ACHN (cell line): ENCODE measurements at regions not wholly inside any gene's neighbourhood (a gene's known extent, or its start where the extent isn't known, plus 50 kb on each side); places are given as distances from the start of the nearest gene placed in this dataset.
A peak's percentile ranks its signal among the peaks of the same experiment; 100 is the strongest.

ENCODE experiments used
- DNase-seq: peaks from one replicate; pipeline ENCODE4 v3.0.0-alpha.2; 2015
- in situ Hi-C: cut with HindIII; loops from 2 replicates; pipeline ENCODE4 v1.10.0; 2017; ENCODE audit warnings: low sequenced_read_pairs, low pct_ligation_motif_present, low pct_unique_long_range_greater_than_20kb

DNA sequence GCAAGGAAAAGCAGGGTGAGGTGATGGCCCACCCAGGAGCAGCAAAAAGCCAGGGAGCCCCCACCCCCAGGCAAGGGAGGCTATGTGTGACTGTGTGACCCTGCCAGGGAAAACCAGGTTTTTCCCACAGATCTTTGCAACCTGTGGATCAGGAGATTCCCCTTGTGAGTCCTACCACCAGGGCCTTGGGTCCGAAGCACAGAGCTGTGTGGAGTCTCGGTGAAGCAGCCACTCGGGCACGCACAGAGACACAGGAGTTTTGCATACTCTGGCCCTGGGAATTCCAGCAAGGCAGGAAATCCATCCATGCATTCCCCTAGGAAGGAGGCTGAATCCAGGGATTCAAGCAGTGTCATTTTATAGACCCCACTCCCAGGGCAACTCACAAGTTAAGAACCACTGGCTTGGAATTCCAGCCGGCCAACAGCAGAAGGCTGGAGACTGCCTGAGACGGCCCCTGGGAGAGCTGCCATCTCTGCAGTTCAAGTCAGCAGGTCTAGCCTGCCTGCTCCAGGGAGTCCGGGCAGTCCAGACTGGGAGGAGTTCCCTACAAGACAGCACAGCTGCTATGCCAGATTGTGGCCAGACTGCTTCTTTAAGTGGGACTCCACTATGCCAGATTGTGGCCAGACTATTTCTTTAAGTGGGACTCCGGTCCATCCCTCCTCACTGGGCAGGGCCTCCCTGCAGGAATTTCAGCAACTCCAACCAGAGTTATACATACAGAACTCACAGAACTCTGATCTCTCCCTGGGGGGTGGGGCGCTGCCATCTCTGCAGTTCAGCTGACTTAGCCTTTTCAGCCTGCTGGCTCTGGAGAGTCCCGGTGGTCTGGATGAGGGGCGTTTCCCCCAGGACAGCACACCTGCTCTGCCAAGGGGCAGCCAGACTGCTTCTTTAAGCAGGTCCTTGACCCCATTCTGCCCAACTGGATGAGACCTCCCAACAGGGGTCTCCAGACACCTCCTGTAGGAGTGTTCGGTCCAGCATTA is 85.1 kb upstream of the ADAD1 start:
- in situ Hi-C loops, result no loop called here
- DNase-seq, result no peak

DNA sequence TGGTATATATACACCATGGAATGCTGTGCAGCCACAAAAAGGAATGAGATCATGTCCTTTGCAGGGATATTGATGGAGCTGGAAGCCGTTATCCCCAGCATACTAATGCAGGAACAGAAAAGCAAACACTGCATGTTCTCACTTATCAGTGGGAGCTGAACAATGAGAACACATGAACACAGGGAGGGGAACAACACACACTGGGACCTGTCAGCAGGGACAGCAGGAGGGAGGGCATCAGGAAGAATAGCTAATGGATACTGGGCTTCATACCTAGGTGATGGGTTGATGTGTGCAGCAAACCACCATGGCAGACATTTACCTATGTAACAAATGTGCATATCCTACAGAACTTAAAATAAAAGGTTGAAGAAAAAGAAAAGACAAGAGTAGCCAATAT is 81.1 kb upstream of the ADAD1 start:
- in situ Hi-C loops, result no loop called here
- DNase-seq, result no peak

DNA sequence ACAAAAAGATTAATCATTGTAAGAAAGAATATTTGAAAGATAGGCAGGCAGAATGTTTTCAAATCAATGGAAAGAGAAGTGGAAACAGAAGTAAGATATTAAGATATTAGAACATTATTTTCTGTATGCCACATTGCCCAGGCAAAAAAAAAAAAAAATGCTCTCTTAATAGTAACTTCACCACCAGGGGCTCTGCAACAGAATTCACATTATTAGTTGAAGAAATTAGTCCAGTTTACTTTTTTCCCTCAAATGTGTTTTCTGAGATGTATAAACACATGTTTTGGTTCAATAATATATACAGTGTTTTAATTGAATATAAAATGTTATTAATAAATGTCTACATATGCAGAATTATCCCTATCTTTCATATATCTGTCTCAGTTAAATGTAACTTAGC is 78.0 kb upstream of the ADAD1 start:
- in situ Hi-C loops, result no loop called here
- DNase-seq, result no peak

DNA sequence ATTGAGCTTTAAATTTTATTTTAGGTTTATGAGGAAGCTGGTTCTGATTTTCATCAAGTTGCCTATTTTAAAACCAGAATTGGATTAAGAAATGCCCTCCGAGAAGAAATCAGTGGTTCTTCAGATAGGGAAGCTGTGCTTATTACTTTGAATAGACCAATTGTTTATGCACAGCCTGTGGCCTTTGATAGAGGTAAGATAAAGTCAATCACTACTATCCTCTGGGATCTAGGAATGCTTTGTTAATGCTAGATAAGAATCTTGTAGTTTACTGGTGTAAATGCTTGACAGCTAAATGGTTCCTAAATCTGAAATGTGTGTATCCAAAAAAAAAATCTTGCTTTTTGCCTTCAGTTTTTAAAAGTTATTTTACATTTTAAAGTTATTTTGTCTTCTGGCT is 73.0 kb upstream of the ADAD1 start:
- DNase-seq, result no peak
- in situ Hi-C loops, result no loop called here

DNA sequence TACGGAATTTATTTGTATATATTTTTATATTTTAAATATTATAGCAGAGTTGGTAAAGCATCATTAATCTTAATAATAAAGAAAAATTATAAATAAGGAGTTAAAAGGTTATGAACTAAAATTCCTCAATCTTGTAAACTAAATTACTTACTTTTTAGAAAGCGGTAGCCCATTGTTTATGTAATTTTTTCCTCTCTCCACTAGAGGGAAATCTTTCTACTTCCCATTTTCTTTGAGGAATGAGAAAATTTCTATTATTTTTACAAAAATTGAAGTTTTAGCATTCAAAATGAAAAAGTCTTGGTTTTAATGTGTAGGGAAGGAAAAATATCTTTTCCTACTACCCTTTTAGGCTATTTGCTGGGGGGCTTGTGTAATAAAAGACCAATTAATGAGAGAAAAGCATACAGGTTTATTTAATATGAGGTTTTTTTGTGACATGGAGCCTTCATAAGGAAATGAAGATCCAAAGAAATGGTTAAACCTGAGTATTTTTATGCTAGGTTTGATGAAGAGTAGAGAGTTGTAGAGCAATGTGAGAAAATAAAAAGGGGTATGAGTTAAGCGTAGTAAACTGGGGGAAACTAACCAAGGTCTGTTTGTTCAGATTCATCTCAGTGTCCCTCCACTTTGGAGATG is 68.7 kb upstream of the ADAD1 start:
- in situ Hi-C loops, result no loop called here
- peak; percentile 45 for DNase-seq

DNA sequence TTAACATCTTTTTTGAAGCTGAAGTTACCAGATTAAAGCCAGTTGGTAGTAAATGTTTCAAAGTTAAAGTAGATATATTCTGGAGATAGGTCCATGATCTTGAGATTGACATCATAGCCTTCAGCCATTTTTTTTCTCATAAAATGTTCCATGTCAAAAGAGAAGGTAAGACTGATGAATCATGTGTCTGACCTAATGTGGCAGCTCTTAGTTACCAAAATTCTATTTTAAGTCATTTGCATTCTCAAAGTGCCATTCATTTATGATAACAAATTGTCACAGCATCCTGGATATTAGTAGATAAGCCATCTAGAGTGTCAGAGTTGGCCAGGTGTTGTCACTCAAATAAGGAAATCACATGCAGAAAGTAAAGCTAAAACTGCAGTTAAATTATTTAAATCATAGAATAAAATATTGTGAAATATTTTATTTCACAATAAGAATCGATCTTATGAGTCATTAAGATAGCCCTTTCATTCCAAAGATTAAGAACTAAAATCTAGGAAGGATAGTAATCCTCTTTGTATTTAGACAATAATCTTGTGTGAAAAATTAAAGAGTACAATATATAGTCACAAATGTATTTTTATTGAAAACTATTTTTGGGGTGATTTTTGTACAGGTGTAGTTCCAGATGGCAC is 65.7 kb upstream of the ADAD1 start:
- in situ Hi-C loops, result no loop called here
- DNase-seq, result no peak

DNA sequence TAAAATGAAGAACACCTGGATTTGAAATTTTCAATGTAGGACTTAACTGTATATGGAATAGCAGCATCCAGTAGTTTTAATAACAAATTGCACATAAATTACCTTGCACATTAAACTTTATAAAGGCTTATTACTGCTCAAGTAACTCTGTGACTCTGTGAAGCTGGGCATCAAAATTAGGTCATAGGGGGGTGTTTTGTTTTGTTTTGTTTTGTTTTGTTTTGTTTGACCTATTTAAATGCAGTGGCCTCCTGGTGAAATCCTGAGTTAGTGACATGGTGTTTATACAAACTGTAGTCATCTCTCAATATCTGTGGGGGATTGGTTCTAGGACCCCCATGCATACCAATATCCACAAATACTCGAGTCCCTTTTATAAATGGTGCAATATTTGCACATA is 51.9 kb upstream of the ADAD1 start:
- DNase-seq, result no peak
- in situ Hi-C loops, result no loop called here

DNA sequence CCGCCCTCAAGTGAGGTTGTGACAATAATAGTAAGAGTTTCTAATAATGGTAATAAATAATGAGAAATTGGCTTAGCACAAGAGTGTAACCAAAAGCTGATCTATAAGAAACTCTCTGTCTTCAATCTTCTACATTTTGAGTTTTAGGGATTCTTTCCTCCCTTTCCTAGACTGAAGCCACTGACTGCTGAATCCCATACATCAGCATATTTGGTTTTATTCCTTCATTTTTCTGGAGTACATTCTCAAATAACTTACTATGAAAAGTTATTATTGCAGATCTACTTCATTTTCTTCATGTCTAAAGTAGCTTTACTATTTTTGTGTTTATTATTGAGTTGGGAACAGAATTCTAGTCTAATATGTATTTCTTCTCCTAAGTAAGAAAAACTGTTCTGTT is 49.9 kb upstream of the ADAD1 start:
- no peak for DNase-seq
- in situ Hi-C loops, result no loop called here
